ENCODE measurements at regions not wholly inside any gene's neighbourhood (a gene's known extent, or its start where the extent isn't known, plus 50 kb on each side); places are given as distances from the start of the nearest gene placed in this dataset.

- Histone ChIP-seq H3K36me3 (no peaks in the 10 kb centered on the region), H3K9me3 (no peaks in the 10 kb centered on the region)
Observed at GRCh38 chr5:166810721-166811120, 1480.7 kb upstream of the WWC1 start.

GRCh38 chr5:166823360-166823759, 1468.1 kb upstream of the WWC1 start:
- DNase-seq (ENCODE audit: low spot score), result no peak
- Histone ChIP-seq H3K9me3 (peaks cover 0 to 4% of the 10 kb centered on the region in 2 donors), H3K36me3 (no peaks in the 10 kb centered on the region), H3K27me3 (no peaks in the 10 kb centered on the region), H3K4me1 (no peaks in the 10 kb centered on the region), H3K4me3 (no peak overlapping the region), H3K27ac (no peak overlapping the region)
- TF ChIP-seq CTCF (IDR thresholded peaks at IDR 0.05), result no peak

More at GRCh38 chr5:166810721-166811120, 1480.7 kb upstream of the WWC1 start:
- Histone ChIP-seq H3K27me3 (no peaks in the 10 kb centered on the region), H3K4me1 (no peaks in the 10 kb centered on the region), H3K27ac (no peak overlapping the region), H3K4me3 (no peak overlapping the region)
- TF ChIP-seq CTCF (IDR thresholded peaks at IDR 0.05), result no peak
- no peak for DNase-seq (ENCODE audit: low spot score)

- no peak for TF ChIP-seq CTCF (IDR thresholded peaks at IDR 0.05)
- H3K4me3 ChIP-seq, result no peak overlapping the region
- DNase-seq (ENCODE audit: low spot score), result no peak
- H3K9me3 ChIP-seq, result no peaks in the 10 kb centered on the region
- H3K27ac ChIP-seq, result no peak overlapping the region
- no peaks in the 10 kb centered on the region for H3K4me1 ChIP-seq
- no peaks in the 10 kb centered on the region for H3K27me3 ChIP-seq
- no peaks in the 10 kb centered on the region for H3K36me3 ChIP-seq
Observed at GRCh38 chr5:166834246-166834645, 1457.2 kb upstream of the WWC1 start.

GRCh38 chr5:166845044-166845443, 1446.4 kb upstream of the WWC1 start:
- no peak for TF ChIP-seq CTCF (IDR thresholded peaks at IDR 0.05)
- Histone ChIP-seq H3K27ac (no peak overlapping the region), H3K4me1 (no peaks in the 10 kb centered on the region), H3K27me3 (no peaks in the 10 kb centered on the region), H3K9me3 (no peaks in the 10 kb centered on the region), H3K4me3 (no peak overlapping the region), H3K36me3 (no peaks in the 10 kb centered on the region)
- DNase-seq (ENCODE audit: low spot score), result no peak

- H3K36me3 ChIP-seq, result no peaks in the 10 kb centered on the region
- no peaks in the 10 kb centered on the region for H3K27me3 ChIP-seq
- H3K4me3 ChIP-seq, result no peak overlapping the region
- H3K27ac ChIP-seq, result no peak overlapping the region
- TF ChIP-seq CTCF (IDR thresholded peaks at IDR 0.05), result no peak
- H3K9me3 ChIP-seq, result no peaks in the 10 kb centered on the region
- no peaks in the 10 kb centered on the region for H3K4me1 ChIP-seq
- no peak for DNase-seq (ENCODE audit: low spot score)
Observed at GRCh38 chr5:166856791-166857190, 1434.7 kb upstream of the WWC1 start.

GRCh38 chr5:166860426-166860825, 1431.0 kb upstream of the WWC1 start:
- Histone ChIP-seq H3K27me3 (no peaks in the 10 kb centered on the region), H3K4me1 (no peaks in the 10 kb centered on the region), H3K9me3 (no peaks in the 10 kb centered on the region), H3K36me3 (no peaks in the 10 kb centered on the region), H3K4me3 (no peak overlapping the region), H3K27ac (no peak overlapping the region)
- no peak for DNase-seq (ENCODE audit: low spot score)
- TF ChIP-seq CTCF (IDR thresholded peaks at IDR 0.05), result no peak
